ENCODE measurements at regions not wholly inside any gene's neighbourhood (a gene's known extent, or its start where the extent isn't known, plus 50 kb on each side); places are given as distances from the start of the nearest gene placed in this dataset.

DNA sequence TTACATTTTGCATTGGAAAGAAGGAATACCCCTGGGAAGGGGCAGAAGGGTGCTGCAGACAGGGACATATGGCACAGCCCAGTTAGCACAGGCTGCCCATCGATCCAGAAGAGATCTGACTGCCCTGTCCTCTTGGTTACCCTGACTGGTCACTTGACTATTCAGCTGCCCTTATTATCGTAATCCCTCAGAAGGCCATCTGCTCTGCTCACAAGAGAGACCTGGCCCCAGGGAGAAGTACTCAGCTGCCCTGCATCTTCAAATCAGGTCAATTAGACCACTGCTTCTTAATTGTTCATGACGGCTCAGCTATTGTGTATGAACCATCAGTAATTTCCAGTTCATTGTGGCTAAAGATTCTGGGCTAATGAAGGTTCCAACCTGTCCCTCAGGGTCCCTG is 345.0 kb downstream of the TLE1 start (continued):
- TF ChIP-seq, protein P1, sequence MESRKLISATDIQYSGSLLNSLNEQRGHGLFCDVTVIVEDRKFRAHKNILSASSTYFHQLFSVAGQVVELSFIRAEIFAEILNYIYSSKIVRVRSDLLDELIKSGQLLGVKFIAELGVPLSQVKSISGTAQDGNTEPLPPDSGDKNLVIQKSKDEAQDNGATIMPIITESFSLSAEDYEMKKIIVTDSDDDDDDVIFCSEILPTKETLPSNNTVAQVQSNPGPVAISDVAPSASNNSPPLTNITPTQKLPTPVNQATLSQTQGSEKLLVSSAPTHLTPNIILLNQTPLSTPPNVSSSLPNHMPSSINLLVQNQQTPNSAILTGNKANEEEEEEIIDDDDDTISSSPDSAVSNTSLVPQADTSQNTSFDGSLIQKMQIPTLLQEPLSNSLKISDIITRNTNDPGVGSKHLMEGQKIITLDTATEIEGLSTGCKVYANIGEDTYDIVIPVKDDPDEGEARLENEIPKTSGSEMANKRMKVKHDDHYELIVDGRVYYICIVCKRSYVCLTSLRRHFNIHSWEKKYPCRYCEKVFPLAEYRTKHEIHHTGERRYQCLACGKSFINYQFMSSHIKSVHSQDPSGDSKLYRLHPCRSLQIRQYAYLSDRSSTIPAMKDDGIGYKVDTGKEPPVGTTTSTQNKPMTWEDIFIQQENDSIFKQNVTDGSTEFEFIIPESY (IDR thresholded peaks at IDR 0.05): no peak
- no peak for TF ChIP-seq ZNF207 (IDR thresholded peaks at IDR 0.05; ENCODE audit: borderline replicate concordance)
- TF ChIP-seq, protein P2, sequence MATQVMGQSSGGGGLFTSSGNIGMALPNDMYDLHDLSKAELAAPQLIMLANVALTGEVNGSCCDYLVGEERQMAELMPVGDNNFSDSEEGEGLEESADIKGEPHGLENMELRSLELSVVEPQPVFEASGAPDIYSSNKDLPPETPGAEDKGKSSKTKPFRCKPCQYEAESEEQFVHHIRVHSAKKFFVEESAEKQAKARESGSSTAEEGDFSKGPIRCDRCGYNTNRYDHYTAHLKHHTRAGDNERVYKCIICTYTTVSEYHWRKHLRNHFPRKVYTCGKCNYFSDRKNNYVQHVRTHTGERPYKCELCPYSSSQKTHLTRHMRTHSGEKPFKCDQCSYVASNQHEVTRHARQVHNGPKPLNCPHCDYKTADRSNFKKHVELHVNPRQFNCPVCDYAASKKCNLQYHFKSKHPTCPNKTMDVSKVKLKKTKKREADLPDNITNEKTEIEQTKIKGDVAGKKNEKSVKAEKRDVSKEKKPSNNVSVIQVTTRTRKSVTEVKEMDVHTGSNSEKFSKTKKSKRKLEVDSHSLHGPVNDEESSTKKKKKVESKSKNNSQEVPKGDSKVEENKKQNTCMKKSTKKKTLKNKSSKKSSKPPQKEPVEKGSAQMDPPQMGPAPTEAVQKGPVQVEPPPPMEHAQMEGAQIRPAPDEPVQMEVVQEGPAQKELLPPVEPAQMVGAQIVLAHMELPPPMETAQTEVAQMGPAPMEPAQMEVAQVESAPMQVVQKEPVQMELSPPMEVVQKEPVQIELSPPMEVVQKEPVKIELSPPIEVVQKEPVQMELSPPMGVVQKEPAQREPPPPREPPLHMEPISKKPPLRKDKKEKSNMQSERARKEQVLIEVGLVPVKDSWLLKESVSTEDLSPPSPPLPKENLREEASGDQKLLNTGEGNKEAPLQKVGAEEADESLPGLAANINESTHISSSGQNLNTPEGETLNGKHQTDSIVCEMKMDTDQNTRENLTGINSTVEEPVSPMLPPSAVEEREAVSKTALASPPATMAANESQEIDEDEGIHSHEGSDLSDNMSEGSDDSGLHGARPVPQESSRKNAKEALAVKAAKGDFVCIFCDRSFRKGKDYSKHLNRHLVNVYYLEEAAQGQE (IDR thresholded peaks at IDR 0.05; ENCODE audit: low read depth, low read length): no peak

DNA sequence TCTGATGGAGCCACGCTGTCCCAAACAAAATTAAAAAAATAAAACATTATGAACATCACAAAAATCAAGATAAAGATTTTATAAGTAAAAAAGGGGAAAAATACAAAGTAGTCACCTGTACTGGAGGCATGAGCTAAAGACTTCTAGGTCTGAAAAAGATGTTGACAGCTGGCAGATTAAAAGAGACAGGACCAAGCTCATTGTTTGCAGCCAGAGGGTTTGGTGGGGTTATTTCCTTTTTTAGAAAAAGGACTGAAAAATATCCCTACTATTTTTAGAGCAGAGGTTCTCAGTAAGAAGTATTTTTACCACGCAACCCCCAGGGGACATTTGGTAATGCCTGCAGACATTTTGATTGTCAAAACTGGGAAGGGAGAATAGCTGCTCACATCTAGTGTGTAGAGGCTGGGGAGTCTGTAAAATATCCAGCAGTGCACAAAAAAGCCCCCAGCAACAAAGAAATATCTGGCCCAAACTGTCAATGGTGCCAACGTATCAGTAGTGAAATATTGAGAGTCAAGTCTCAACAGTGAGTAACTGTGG is 353.4 kb downstream of the TLE1 start:
- H3K27me3 ChIP-seq (replicated peaks in 1 of 2; ENCODE audit: control insufficient read depth in 2 of 2, insufficient read depth in 2 of 2, low read length in 1 of 2): no peaks in the 10 kb centered on the region
- H3K79me2 ChIP-seq (ENCODE audit: control insufficient read depth, insufficient read depth, low read length): no peaks in the 10 kb centered on the region
- in situ Hi-C loops (cut with MboI) (no loop called here), intact Hi-C loops (cut with micrococcal nuclease; ENCODE audit: unreplicated experiment) (no loop called here)
- DNase-seq (ENCODE audit: low read depth, low spot score) (no peak), ATAC-seq (no peak), FAIRE-seq (no peak)
- POLR2A ChIA-PET: no interaction called here
- CTCF ChIA-PET: no interaction called here
- H3K9ac ChIP-seq (ENCODE audit: control insufficient read depth, insufficient read depth, low read length): no peak overlapping the region
- H3K36me3 ChIP-seq (ENCODE audit: control insufficient read depth in 2 of 2, insufficient read depth in 2 of 2, low read length in 1 of 2): no peaks in the 10 kb centered on the region
- RAD21 ChIA-PET (ENCODE audit: unreplicated experiment): no interaction called here
- H4K20me1 ChIP-seq (ENCODE audit: control insufficient read depth, insufficient read depth): no peaks in the 10 kb centered on the region
- H3K27ac ChIP-seq (ENCODE audit: control insufficient read depth, insufficient read depth): no peak overlapping the region
- 6% methylated on average over 3 of the region's 3 CpGs for WGBS (ENCODE audit: insufficient coverage, insufficient replicate concordance, low lambda C conversion rate, missing lambda C conversion rate)
- H3K4me1 ChIP-seq (ENCODE audit: control insufficient read depth, insufficient read depth, low read length): no peaks in the 10 kb centered on the region
- SMC1A ChIA-PET (ENCODE audit: uncharacterized antibody, unreplicated experiment): interaction anchor here (1.3 kb wide), 1 partner anchor 12 kb away, joined by 3 read pairs; no protein-coding TSS in a partner anchor
- BruUV-seq (replicated peaks): no TSS peak
- H3K4me2 ChIP-seq (ENCODE audit: control insufficient read depth, insufficient read depth): no peak overlapping the region
- H3K4me3 ChIP-seq: no peak overlapping the region
- no peak overlapping the region for H2AFZ ChIP-seq (ENCODE audit: control insufficient read depth, low read depth, low read length)
- no peaks in the 10 kb centered on the region for H3K9me3 ChIP-seq (replicated peaks; ENCODE audit: control insufficient read depth, insufficient read depth, low read length)
- TF ChIP-seq TAF1 (IDR thresholded peaks at IDR 0.05; ENCODE audit: borderline replicate concordance, low read depth, low read length) (no peak), CBFB (IDR thresholded peaks at IDR 0.05; ENCODE audit: low read depth) (no peak), RELA (IDR thresholded peaks at IDR 0.05; ENCODE audit: borderline replicate concordance, partially characterized antibody) (no peak), HDGF (IDR thresholded peaks at IDR 0.05) (no peak), LARP7 (IDR thresholded peaks at IDR 0.05) (no peak), JUND (IDR thresholded peaks at IDR 0.05; ENCODE audit: low read depth, low read length) (no peak)
- TF ChIP-seq, protein P3, sequence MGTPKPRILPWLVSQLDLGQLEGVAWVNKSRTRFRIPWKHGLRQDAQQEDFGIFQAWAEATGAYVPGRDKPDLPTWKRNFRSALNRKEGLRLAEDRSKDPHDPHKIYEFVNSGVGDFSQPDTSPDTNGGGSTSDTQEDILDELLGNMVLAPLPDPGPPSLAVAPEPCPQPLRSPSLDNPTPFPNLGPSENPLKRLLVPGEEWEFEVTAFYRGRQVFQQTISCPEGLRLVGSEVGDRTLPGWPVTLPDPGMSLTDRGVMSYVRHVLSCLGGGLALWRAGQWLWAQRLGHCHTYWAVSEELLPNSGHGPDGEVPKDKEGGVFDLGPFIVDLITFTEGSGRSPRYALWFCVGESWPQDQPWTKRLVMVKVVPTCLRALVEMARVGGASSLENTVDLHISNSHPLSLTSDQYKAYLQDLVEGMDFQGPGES (IDR thresholded peaks at IDR 0.05): no peak
- TF ChIP-seq, protein P4, sequence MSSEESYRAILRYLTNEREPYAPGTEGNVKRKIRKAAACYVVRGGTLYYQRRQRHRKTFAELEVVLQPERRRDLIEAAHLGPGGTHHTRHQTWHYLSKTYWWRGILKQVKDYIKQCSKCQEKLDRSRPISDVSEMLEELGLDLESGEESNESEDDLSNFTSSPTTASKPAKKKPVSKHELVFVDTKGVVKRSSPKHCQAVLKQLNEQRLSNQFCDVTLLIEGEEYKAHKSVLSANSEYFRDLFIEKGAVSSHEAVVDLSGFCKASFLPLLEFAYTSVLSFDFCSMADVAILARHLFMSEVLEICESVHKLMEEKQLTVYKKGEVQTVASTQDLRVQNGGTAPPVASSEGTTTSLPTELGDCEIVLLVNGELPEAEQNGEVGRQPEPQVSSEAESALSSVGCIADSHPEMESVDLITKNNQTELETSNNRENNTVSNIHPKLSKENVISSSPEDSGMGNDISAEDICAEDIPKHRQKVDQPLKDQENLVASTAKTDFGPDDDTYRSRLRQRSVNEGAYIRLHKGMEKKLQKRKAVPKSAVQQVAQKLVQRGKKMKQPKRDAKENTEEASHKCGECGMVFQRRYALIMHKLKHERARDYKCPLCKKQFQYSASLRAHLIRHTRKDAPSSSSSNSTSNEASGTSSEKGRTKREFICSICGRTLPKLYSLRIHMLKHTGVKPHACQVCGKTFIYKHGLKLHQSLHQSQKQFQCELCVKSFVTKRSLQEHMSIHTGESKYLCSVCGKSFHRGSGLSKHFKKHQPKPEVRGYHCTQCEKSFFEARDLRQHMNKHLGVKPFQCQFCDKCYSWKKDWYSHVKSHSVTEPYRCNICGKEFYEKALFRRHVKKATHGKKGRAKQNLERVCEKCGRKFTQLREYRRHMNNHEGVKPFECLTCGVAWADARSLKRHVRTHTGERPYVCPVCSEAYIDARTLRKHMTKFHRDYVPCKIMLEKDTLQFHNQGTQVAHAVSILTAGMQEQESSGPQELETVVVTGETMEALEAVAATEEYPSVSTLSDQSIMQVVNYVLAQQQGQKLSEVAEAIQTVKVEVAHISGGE (CRISPR knock-in tag; IDR thresholded peaks at IDR 0.05): no peak

All from GM12878 (cell line).